Cardiac fibroblast (primary cell): ENCODE measurements at regions not wholly inside any gene's neighbourhood (a gene's known extent, or its start where the extent isn't known, plus 50 kb on each side); places are given as distances from the start of the nearest gene placed in this dataset.

Experiments used
- DNase-seq, 2 donors: peaks; one replicate each; pipeline versions ENCODE4 v3.0.0 to v3.0.0-alpha.2; 2010; ENCODE audit warnings: low read depth in 2 of 2
- H3K4me3 ChIP-seq, 2 donors: replicated peaks in 1 of 2; 1 replicate in 1 of 2; 2 replicates in 1 of 2; pipeline ENCODE4 v1.5.1; 2011; ENCODE audit warnings: low read depth in 2 of 2, low read length in 2 of 2, mild to moderate bottlenecking in 2 of 2, moderate library complexity in 1 of 2
- CTCF ChIP-seq: IDR thresholded peaks from one replicate; pipeline ENCODE4 v1.5.1; 2011; ENCODE audit warnings: low read depth, mild to moderate bottlenecking, low read length, inconsistent platforms

- no peak overlapping the region for H3K4me3 ChIP-seq
- no peak for TF ChIP-seq CTCF
- DNase-seq = no peak
Measured at GRCh38 chr12:112674539-112674938, 117.0 kb upstream of the RPH3A start.

GRCh38 chr12:112676507-112676906 is 115.0 kb upstream of the RPH3A start:
- DNase-seq = no peak
- no peak overlapping the region for H3K4me3 ChIP-seq
- TF ChIP-seq CTCF = no peak

- no peak for DNase-seq
- TF ChIP-seq CTCF = no peak
- no peak overlapping the region for H3K4me3 ChIP-seq
Measured at GRCh38 chr12:112677050-112677765, 114.3 kb upstream of the RPH3A start.

GRCh38 chr12:112680993-112681392 is 110.6 kb upstream of the RPH3A start:
- DNase-seq = no peak
- TF ChIP-seq CTCF = no peak
- H3K4me3 ChIP-seq = no peak overlapping the region

GRCh38 chr12:112682586-112682985 is 109.0 kb upstream of the RPH3A start:
- no peak for TF ChIP-seq CTCF
- H3K4me3 ChIP-seq = no peak overlapping the region
- no peak for DNase-seq

- H3K4me3 ChIP-seq = no peak overlapping the region
- DNase-seq = no peak
- no peak for TF ChIP-seq CTCF
Measured at GRCh38 chr12:112684742-112685141, 106.8 kb upstream of the RPH3A start.

- no peak for TF ChIP-seq CTCF
- H3K4me3 ChIP-seq = no peak overlapping the region
- DNase-seq = no peak
Measured at GRCh38 chr12:112685321-112685720, 106.2 kb upstream of the RPH3A start.
